GM13977 (cell line): ENCODE measurements at regions not wholly inside any gene's neighbourhood (a gene's known extent, or its start where the extent isn't known, plus 50 kb on each side); places are given as distances from the start of the nearest gene placed in this dataset.

ENCODE experiments used
- DNase-seq: peaks from one replicate; pipeline ENCODE4 v3.0.0; 2012; ENCODE audit warnings: low spot score
- in situ Hi-C: fragments of 300-500 bp; cut with MboI; formaldehyde crosslinking; loops from one replicate; pipeline ENCODE4 v1.12.0; 2022; ENCODE audit warnings: low sequenced_read_pairs, low pct_unique_long_range_greater_than_20kb, mixed read lengths, inconsistent platforms; ENCODE audit not compliant: unreplicated experiment
- TF ChIP-seq, protein P1 (sequence below): IDR thresholded peaks from 2 replicates; pipeline ENCODE4 v1.5.1; 2012; ENCODE audit warnings: mild to moderate bottlenecking, control low read depth; ENCODE audit not compliant: insufficient read depth; ENCODE audit errors: extremely low read depth, missing control alignments

DNA sequence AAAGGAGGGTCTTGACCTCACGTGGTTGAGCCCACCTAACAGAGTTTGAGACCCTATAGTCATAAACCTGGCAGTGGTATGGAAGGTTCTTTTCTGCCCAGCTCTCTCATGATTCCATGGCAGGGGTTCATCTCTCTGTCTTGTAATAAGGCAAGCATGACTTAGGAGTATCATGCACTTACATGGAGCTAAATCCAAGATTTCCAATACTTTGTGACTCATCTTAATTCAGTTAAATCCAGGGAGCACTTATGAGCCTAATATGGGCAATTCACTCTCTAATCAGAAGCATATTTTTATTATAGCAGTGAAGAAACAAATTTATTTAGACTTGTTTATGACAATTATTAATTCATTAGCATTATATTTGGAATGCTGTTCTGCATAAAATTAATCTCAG is 131.8 kb upstream of the CPSF6 start:
- DNase-seq, result no peak
- in situ Hi-C loops, result no loop called here
- TF ChIP-seq, protein P1, sequence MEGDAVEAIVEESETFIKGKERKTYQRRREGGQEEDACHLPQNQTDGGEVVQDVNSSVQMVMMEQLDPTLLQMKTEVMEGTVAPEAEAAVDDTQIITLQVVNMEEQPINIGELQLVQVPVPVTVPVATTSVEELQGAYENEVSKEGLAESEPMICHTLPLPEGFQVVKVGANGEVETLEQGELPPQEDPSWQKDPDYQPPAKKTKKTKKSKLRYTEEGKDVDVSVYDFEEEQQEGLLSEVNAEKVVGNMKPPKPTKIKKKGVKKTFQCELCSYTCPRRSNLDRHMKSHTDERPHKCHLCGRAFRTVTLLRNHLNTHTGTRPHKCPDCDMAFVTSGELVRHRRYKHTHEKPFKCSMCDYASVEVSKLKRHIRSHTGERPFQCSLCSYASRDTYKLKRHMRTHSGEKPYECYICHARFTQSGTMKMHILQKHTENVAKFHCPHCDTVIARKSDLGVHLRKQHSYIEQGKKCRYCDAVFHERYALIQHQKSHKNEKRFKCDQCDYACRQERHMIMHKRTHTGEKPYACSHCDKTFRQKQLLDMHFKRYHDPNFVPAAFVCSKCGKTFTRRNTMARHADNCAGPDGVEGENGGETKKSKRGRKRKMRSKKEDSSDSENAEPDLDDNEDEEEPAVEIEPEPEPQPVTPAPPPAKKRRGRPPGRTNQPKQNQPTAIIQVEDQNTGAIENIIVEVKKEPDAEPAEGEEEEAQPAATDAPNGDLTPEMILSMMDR, result no peak

DNA sequence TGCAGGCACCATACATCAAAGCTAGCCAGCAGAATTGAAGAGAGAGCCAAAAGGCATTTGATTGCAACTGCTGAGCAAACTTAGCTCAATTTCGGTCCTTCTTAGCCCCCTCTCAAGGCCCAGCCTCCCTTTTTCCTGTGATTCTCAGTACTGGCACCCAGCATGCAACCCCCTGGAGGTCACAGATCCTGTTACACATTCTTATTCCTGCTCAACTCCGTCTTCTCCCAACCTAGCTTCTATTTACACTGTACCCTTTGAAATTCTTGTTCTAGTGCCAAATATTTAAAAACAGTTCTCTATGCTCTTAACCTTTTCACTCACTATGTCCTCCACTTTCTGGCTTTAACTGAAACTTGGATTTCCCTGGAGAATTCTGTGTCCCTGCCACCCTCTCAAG is 131.3 kb upstream of the CPSF6 start:
- in situ Hi-C loops, result no loop called here
- TF ChIP-seq, protein P1, result no peak
- DNase-seq, result no peak

DNA sequence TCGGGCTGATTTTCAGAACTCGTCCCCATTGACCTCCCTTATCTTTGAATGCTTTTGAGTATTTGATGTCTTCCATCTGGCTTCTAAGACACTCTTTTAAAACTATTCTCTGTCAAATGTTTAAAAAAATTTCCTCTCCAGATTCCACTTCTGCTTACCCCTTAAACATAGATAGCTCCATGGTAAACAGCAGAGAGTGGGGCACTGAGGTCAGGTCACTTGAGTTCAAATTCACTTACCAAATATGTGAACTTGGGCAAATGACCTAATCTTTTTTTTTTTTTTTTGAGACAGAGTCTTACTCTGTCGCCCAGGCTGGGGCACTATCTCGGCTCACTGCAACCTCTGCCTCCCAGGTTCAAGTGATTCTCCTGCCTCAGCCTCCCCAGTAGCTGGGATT is 126.8 kb upstream of the CPSF6 start:
- DNase-seq, result no peak
- in situ Hi-C loops, result no loop called here
- TF ChIP-seq, protein P1, result no peak

DNA sequence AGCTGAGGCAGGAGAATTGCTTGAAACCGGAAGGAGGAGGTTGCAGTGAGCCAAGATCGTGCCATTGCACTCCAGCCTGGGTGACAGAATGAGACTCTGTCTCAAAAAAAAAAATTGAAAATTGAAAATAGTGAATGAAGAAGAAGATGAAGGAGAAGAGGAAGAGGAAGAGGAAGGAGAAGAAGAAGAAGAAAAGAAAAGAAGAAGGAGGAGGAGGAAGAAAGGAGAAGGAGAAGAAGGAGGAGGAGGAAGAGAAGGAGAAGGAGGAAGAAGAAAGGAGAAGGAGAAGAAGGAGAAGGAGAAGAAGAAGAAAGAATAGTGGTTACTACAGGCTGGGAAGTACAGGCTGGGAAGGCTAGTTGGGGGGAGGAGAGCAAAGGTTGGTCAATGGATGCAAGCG is 124.3 kb upstream of the CPSF6 start:
- in situ Hi-C loops, result no loop called here
- TF ChIP-seq, protein P1, result no peak
- no peak for DNase-seq

DNA sequence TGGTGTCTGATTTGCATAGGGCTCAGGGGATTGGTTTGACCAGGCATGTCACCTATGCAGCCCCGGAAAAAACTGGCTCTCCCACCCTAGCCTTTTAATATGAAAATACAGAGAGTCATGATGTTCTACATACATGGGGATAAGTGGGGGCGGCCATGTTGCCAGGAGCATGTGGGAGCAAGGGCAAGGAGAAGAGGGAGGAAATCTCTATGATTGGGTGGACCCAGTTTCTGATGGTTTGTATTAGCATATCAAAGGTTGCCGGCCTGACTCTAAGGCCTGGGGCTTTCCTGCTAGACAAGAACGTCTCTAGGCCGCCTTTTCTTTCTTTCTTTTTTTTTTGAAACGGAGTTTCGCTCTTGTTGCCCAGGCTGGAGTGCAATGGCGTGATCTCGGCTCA is 123.4 kb upstream of the CPSF6 start:
- in situ Hi-C loops, result no loop called here
- no peak for DNase-seq
- TF ChIP-seq, protein P1, result no peak

DNA sequence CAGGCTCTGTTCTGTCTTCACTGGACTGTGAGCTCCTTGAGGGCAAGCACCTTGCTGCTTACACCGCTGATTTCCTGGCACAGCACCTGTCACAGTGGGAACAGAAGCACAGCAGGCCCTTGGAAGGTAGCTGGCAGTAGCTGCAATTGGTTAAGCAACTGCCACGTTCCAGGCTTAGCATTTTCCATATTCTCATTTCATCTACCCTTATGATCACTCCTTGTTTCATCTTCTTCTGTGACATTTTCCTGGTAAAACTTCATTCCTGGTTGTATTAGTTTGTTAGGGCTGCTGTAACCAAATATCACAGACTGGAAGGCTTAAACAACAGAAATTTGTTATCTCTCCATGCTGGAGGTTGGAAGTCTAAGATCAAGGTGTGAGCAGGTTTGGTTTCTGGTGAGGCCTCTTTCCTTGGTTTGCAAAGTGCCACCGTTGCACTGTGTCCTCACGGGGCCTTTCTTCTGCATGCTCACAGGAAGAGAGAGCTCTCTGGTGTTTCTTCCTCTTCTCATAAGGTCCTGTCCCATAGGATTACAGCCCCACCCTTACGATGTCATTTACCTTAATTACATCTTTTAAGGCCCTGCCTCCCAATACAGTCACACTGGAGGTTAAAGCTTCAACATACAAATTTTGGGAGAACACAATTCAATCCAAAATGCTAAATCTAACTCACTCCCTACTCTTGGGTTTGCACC is 121.7 kb upstream of the CPSF6 start:
- DNase-seq, result no peak

More for the DNA sequence above, 121.7 kb upstream of the CPSF6 start:
- in situ Hi-C loops, result no loop called here
- TF ChIP-seq, protein P1, result no peak
